ENCODE measurements at regions not wholly inside any gene's neighbourhood (a gene's known extent, or its start where the extent isn't known, plus 50 kb on each side); places are given as distances from the start of the nearest gene placed in this dataset.

GRCh38 chr20:11604339-11604738 lies 313.4 kb upstream of the BTBD3 start:
- no peaks in the 10 kb centered on the region for H3K36me3 ChIP-seq
- no peak for DNase-seq (ENCODE audit: extremely low spot score)
- no peaks in the 10 kb centered on the region for H3K4me1 ChIP-seq
- WGBS = 87% methylated on average over 1 of the region's 1 CpG
- no peak overlapping the region for H3K4me3 ChIP-seq
- H3K9me3 ChIP-seq = peaks cover 0 to under 1% (median 0%) of the 10 kb centered on the region in 4 donors
- intact Hi-C loops (cut with DNase I) = no loop called here
- no peak overlapping the region for H3K27ac ChIP-seq (replicated peaks in 1 of 4)
- TF ChIP-seq POLR2AphosphoS5 (IDR thresholded peaks at IDR 0.05) (no peak), EP300 (IDR thresholded peaks at IDR 0.05) (no peak), POLR2A (IDR thresholded peaks at IDR 0.05; ENCODE audit: low read depth) (no peak)
- TF ChIP-seq, protein P1, sequence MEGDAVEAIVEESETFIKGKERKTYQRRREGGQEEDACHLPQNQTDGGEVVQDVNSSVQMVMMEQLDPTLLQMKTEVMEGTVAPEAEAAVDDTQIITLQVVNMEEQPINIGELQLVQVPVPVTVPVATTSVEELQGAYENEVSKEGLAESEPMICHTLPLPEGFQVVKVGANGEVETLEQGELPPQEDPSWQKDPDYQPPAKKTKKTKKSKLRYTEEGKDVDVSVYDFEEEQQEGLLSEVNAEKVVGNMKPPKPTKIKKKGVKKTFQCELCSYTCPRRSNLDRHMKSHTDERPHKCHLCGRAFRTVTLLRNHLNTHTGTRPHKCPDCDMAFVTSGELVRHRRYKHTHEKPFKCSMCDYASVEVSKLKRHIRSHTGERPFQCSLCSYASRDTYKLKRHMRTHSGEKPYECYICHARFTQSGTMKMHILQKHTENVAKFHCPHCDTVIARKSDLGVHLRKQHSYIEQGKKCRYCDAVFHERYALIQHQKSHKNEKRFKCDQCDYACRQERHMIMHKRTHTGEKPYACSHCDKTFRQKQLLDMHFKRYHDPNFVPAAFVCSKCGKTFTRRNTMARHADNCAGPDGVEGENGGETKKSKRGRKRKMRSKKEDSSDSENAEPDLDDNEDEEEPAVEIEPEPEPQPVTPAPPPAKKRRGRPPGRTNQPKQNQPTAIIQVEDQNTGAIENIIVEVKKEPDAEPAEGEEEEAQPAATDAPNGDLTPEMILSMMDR (IDR thresholded peaks at IDR 0.05) = no peak
- H3K27me3 ChIP-seq = no peaks in the 10 kb centered on the region

DNA sequence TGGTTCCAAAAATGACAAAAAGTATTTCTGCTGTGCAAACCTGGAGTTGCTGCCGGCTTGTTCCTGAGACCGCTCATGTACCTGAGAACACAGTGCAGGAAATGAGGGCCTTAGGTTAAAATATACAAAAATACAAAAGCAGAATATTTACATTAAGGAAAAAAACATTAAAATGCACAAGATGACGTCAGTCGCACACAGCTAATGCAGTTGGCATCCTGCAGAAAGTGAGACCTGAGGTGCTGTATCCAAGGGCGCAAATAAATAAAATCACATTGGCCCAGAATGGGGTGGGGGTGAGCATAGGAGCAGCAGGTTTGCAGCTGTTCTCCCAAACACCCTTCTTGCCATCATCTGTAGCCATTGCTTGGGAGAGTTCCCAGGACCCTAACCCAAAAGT lies 310.6 kb upstream of the BTBD3 start:
- Histone ChIP-seq H3K4me1 (no peaks in the 10 kb centered on the region), H3K4me3 (no peak overlapping the region), H3K27me3 (no peaks in the 10 kb centered on the region), H3K36me3 (no peaks in the 10 kb centered on the region), H3K9me3 (no peaks in the 10 kb centered on the region), H3K27ac (replicated peaks in 1 of 4) (no peak overlapping the region)
- WGBS = 87% methylated on average over 5 of the region's 5 CpGs
- TF ChIP-seq EP300 (IDR thresholded peaks at IDR 0.05) (no peak), POLR2A (IDR thresholded peaks at IDR 0.05; ENCODE audit: low read depth) (no peak), POLR2AphosphoS5 (IDR thresholded peaks at IDR 0.05) (no peak)
- TF ChIP-seq, protein P1 (IDR thresholded peaks at IDR 0.05) = no peak
- intact Hi-C loops (cut with DNase I) = no loop called here
- DNase-seq (ENCODE audit: extremely low spot score) = no peak

DNA sequence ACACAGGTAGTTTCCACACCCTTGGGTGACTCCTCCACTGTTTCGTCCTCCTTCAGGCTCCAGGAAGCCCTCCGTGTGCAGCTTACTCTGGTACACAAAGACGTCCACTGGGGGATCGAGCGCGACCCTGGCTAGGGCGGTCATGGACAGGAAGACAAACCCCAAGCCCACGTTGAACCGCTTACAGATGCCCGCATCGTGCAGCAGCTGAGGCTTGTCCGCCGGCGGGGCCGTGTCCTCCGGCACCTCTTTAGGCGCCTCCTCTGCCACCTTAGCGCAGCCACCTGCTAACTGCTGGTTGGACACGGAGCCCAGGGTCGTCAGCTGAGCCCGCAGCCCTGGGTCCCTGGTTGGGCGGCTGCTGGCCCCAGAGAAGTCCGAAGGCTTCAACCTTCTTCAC lies 309.0 kb upstream of the BTBD3 start:
- Histone ChIP-seq H3K9me3 (no peaks in the 10 kb centered on the region), H3K27me3 (no peaks in the 10 kb centered on the region), H3K4me1 (no peaks in the 10 kb centered on the region), H3K27ac (replicated peaks in 1 of 4) (no peak overlapping the region), H3K36me3 (no peaks in the 10 kb centered on the region), H3K4me3 (no peak overlapping the region)
- DNase-seq (ENCODE audit: extremely low spot score) = no peak
- intact Hi-C loops (cut with DNase I) = no loop called here
- WGBS = 84% methylated on average over 7 of the region's 23 CpGs
- TF ChIP-seq EP300 (IDR thresholded peaks at IDR 0.05) (no peak), POLR2AphosphoS5 (IDR thresholded peaks at IDR 0.05) (no peak), POLR2A (IDR thresholded peaks at IDR 0.05; ENCODE audit: low read depth) (no peak)
- TF ChIP-seq, protein P1 (IDR thresholded peaks at IDR 0.05) = no peak

DNA sequence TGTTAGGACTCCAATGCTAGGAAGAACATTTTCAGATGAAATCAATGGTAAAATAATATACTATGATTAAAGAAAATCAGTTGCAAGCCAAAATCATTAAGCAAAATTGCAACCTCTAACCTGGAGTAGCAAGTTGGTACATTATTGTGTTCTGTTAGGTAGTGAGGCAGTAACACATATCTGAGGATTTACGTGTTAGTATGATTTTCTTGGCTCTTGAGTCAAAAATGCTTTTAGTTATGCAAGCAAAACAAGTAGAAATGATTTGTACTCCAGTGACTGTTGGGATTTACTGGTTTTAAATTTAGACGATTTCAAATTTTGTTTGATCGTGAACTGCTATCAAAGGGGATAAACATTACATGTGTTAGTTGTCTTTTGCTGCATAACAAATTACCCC lies 293.0 kb upstream of the BTBD3 start:
- intact Hi-C loops (cut with DNase I) = no loop called here
- no peaks in the 10 kb centered on the region for H3K27me3 ChIP-seq
- no peak overlapping the region for H3K4me3 ChIP-seq
- DNase-seq (ENCODE audit: extremely low spot score) = no peak
- no peak overlapping the region for H3K27ac ChIP-seq (replicated peaks in 1 of 4)
- no peaks in the 10 kb centered on the region for H3K36me3 ChIP-seq
- H3K4me1 ChIP-seq = no peaks in the 10 kb centered on the region
- TF ChIP-seq POLR2AphosphoS5 (IDR thresholded peaks at IDR 0.05) = no peak
- no peak for TF ChIP-seq EP300 (IDR thresholded peaks at IDR 0.05)
- no peak for TF ChIP-seq POLR2A (IDR thresholded peaks at IDR 0.05; ENCODE audit: low read depth)
- TF ChIP-seq, protein P1 (IDR thresholded peaks at IDR 0.05) = no peak
- WGBS = 81% methylated on average over 3 of the region's 3 CpGs
- H3K9me3 ChIP-seq = no peaks in the 10 kb centered on the region

- Histone ChIP-seq H3K27ac (replicated peaks in 1 of 4) (no peak overlapping the region), H3K36me3 (no peaks in the 10 kb centered on the region), H3K27me3 (no peaks in the 10 kb centered on the region), H3K4me3 (no peak overlapping the region), H3K4me1 (no peaks in the 10 kb centered on the region), H3K9me3 (no peaks in the 10 kb centered on the region)
- WGBS = 88% methylated on average over 4 of the region's 4 CpGs
- TF ChIP-seq, protein P1 (IDR thresholded peaks at IDR 0.05) = no peak
- no peak for TF ChIP-seq POLR2AphosphoS5 (IDR thresholded peaks at IDR 0.05)
- no peak for TF ChIP-seq POLR2A (IDR thresholded peaks at IDR 0.05; ENCODE audit: low read depth)
- TF ChIP-seq EP300 (IDR thresholded peaks at IDR 0.05) = no peak
- no peak for DNase-seq (ENCODE audit: extremely low spot score)
- intact Hi-C loops (cut with DNase I) = no loop called here
Observed at GRCh38 chr20:11626551-11626950, 291.1 kb upstream of the BTBD3 start.
